Right ventricle myocardium inferior (tissue), 1 donor: ENCODE measurements at regions not wholly inside any gene's neighbourhood (a gene's known extent, or its start where the extent isn't known, plus 50 kb on each side); places are given as distances from the start of the nearest gene placed in this dataset.

Experiments
- ATAC-seq: fragments of 200-7000 bp; cut with Tn5 transposase; one replicate; pipeline ENCODE4 v1.9.1; 2020; ENCODE audit warnings: mild to moderate bottlenecking, moderate library complexity
- DNase-seq: peaks from one replicate; pipeline ENCODE4 v3.0.0; 2021; ENCODE audit errors: missing footprints
- intact Hi-C: fragments of 100-400 bp; cut with DNase I; formaldehyde crosslinking; loops from one replicate; pipeline ENCODE4 v1.11.0; 2022
- donor health status: DM: no; HTN: yes; CAD: no; lungs with severe emphysema.

GRCh38 chr4:63379750-63380522, 1029.3 kb downstream of the TECRL start:
- DNase-seq (no peak), ATAC-seq (no peak)
- intact Hi-C loops, result no loop called here

- DNase-seq (no peak), ATAC-seq (no peak)
- intact Hi-C loops, result no loop called here
Measured at GRCh38 chr4:63371001-63371400, 1038.2 kb downstream of the TECRL start.

DNA sequence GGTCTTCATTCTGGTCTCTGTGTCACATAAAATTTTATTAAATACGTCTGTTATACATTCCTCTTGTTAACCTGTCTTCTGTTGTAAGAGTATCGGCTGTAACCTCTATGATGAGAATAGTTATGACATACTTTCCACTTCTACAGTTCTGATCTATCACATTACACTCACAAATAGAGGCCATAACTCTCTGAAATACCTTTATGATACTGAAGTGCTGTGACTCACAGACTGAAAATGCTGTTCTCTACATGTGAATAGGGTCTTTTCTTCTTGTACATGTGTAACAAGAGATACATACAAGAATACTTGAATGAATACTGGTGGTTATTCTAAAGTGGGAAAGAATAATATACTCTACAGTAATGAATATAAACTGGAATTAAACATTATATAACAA, 1047.6 kb downstream of the TECRL start:
- no peak for DNase-seq
- intact Hi-C loops, result no loop called here
- ATAC-seq, result no peak

DNA sequence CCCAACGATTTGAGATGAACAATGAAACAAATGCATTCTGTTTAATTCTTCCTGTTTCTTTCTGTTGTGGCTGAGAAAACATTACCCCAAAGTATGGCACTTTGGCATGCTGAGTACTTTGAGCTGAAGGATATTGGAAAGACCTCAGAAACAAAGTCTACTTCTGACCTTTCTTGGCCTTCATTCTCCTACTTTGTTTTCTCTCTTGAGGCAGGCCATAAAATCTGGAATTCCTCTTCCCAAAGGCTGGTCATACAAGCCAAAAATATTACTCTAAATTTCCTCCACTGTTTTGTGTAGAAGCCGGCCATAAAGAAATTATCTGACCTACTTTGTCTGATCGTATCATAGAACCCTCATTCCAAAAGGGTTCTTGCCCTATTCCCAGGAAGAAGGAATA, 1048.2 kb downstream of the TECRL start:
- intact Hi-C loops, result no loop called here
- no peak for ATAC-seq
- no peak for DNase-seq

- ATAC-seq, result no peak
- no peak for DNase-seq
- intact Hi-C loops, result no loop called here
Measured at GRCh38 chr4:63349674-63350025, 1059.6 kb downstream of the TECRL start.

GRCh38 chr4:63348735-63349673, 1060.2 kb downstream of the TECRL start:
- intact Hi-C loops, result no loop called here
- ATAC-seq (no peak), DNase-seq (no peak)

DNA sequence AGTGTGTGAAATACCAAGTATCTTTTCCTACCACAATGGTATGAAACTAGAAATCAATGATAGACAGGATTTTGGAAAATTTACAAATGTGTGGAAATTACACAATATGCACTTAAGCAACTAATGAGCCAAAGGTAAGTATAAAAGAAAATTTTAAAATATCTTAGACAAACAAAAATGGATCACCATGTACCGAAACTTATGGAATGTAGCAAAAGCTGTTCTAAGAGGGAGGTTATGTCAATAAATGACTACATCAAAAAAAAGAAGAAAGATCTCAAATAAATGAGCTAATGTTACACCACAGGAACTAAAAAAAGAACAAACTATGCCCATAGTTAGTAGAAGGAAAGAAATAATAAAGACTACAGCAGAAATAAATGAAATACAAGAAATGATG, 1084.1 kb downstream of the TECRL start:
- DNase-seq (no peak), ATAC-seq (no peak)
- intact Hi-C loops, result no loop called here

DNA sequence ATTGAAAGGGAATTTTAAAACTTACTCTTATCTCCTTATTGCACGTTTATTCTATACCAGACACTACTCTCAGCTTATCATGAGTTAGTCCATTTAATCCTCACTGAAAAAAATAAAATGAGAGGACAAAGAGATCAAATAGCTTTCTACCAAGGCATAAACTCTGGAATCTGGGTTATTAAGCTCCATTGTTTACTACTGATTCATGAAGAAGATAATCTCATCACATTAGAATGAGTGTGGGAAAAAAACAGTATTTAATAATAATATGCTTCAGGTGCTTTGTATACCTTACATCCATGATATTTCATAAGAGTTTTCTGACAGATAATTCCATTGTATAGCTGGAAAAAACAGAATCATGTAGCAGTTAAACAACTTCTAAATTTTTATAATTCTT, 1092.6 kb downstream of the TECRL start:
- intact Hi-C loops, result no loop called here
- DNase-seq (no peak), ATAC-seq (no peak)

- intact Hi-C loops, result no loop called here
- DNase-seq (no peak), ATAC-seq (no peak)
Measured at GRCh38 chr4:63315651-63316050, 1093.6 kb downstream of the TECRL start.

DNA sequence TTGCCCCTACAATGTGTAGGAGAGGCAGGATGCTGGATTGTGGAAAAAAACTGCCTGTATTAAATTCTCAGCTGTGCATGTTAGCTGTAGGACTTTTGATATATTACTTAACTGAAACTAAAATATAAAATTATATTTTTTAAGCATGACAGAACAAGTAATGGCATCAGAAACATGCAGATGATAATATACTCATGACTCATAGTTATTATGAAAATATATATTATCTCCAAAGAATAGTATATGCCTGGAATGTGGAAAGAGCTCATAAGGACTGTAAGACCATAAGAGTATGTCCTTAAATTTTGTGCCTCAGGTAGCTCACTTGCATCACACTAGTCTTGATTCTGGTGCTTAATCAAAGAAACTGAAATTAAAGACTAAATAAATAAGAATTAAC, 1100.6 kb downstream of the TECRL start:
- DNase-seq (no peak), ATAC-seq (no peak)
- intact Hi-C loops, result no loop called here

DNA sequence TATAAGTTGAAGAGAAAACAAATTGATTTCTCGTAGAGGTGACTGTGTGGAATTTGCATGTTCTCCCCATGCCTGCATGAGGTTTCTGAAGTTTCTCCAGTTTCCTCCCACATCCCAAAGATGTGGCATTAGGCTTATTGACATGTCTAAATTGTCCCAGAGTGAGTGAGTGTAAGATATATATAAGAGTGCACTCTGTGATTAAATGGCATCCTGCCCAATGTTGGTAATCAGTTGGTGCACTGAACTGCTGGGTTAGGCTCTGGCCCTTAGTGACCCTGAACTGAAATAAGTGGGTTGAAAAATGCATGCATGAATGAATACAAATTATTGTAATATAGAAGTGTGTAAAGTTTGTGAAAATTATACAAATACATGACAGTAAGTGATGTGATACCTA, 1106.5 kb downstream of the TECRL start:
- intact Hi-C loops, result no loop called here
- no peak for ATAC-seq
- DNase-seq, result no peak

GRCh38 chr4:63302078-63302477, 1107.2 kb downstream of the TECRL start:
- intact Hi-C loops, result no loop called here
- no peak for DNase-seq
- no peak for ATAC-seq

- intact Hi-C loops, result no loop called here
- ATAC-seq, result no peak
- no peak for DNase-seq
Measured at GRCh38 chr4:63296773-63297172, 1112.5 kb downstream of the TECRL start.

DNA sequence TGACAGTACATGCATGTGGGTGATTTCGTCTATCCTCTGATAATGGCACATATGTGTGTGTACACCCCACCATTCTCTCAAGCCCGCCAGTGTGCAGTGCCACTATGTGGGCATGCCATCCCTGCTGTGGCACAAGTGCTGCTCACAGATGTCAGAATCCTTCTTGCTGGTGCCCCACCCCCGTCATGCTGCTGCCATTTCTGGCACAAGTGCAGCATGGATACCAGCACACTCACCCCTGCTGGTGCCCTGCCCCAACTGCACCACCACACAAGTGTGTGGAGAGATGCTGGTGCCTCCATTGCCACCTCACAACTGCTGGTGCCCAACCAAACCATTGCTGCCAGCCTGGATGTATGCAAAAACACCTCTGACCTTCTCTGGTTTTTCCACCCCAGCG, 1133.8 kb downstream of the TECRL start:
- DNase-seq, result no peak
- intact Hi-C loops, result no loop called here
- no peak for ATAC-seq

- ATAC-seq, result no peak
- intact Hi-C loops, result no loop called here
Measured at GRCh38 chr4:63269156-63269555, 1140.1 kb downstream of the TECRL start.

DNA sequence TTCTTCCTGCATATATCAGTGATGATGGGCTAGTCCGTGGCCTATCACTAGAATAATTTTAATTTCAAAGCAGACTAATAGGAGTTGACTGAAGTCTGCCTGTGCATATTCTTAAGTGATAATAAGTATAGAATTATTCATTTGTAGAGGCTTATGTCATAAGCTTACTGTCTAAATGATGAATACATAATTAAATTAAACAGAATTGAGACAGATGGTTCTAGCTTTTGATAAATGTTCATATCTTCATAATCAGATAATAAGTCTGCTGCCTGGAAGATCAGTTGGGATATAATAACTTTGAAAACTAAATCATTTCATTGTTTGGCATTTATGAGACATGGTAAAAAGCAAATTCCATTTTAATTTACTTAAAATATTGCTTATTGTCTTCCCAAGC, 1175.6 kb downstream of the TECRL start:
- DNase-seq (no peak), ATAC-seq (no peak)
- intact Hi-C loops, result no loop called here

More at GRCh38 chr4:63269156-63269555, 1140.1 kb downstream of the TECRL start:
- DNase-seq, result no peak

DNA sequence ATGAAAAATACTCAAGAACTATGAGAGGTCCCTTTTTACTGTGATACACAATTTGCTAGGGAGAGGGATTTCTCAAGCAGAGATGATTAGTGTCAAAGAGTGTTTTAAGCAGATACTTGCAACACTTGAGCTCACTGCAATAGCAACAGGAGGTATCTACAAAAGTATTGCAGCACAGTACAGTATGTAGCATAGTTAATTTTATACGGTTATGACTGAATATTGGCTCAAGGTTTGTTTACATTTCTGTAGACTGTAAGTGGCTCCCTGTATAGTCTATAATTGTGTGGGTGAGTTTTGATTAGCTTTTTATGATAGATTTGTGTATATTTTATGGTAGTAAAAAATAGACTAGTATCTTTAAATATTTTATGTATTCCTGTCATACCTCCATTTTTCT, 1177.2 kb downstream of the TECRL start:
- DNase-seq, result no peak
- no peak for ATAC-seq
- intact Hi-C loops, result no loop called here

GRCh38 chr4:63226229-63226628, 1183.0 kb downstream of the TECRL start:
- intact Hi-C loops, result no loop called here
- ATAC-seq (no peak), DNase-seq (no peak)

GRCh38 chr4:63222466-63222865, 1186.8 kb downstream of the TECRL start:
- no peak for ATAC-seq
- no peak for DNase-seq
- intact Hi-C loops, result no loop called here

GRCh38 chr4:63221477-63221876, 1187.8 kb downstream of the TECRL start:
- DNase-seq (no peak), ATAC-seq (no peak)
- intact Hi-C loops, result no loop called here
